A673 (cell line): ENCODE measurements at regions not wholly inside any gene's neighbourhood (a gene's known extent, or its start where the extent isn't known, plus 50 kb on each side); places are given as distances from the start of the nearest gene placed in this dataset.

Source experiments
- BruUV-seq: library from RNA; stranded (reverse); fragments of 400-500 nt; replicated peaks from 2 replicates; lab custom pipeline; 2021; lab: Mats Ljungman, UMichigan
- CTCF ChIA-PET: fragments of 300-600 bp; sonication (Branson Sonifier 250); formaldehyde crosslinking; loops from one replicate; lab custom pipeline; 2022; ENCODE audit warnings: antibody characterized with exemption; lab: Charles Lee
- POLR2A ChIA-PET: fragments of 300-600 bp; sonication (Branson Sonifier 250); formaldehyde crosslinking; loops from one replicate; lab custom pipeline; 2022; ENCODE audit warnings: antibody characterized with exemption; ENCODE audit not compliant: low non-redundant PET; lab: Charles Lee
- DNase-seq: peaks from one replicate; pipeline ENCODE4 v3.0.0-alpha.2; 2015; ENCODE audit warnings: low spot score
- H3K27ac ChIP-seq: fragments of 200-600 bp; sonication (generic); 2 replicates; pipeline ENCODE4 v1.5.1; 2016; ENCODE audit warnings: mixed run types, low read depth, mild to moderate bottlenecking, mixed read lengths, antibody characterized with exemption, low read length; ENCODE audit not compliant: poor library complexity, severe bottlenecking
- H3K27me3 ChIP-seq: fragments of 200-600 bp; sonication (generic); replicated peaks from 2 replicates; pipeline ENCODE4 v1.6.1; 2017; ENCODE audit warnings: mixed run types, low read depth, mild to moderate bottlenecking, mixed read lengths, antibody characterized with exemption, low read length; ENCODE audit not compliant: insufficient read depth, poor library complexity
- H3K36me3 ChIP-seq: fragments of 200-600 bp; sonication (generic); 2 replicates; pipeline ENCODE4 v1.6.1; 2016; ENCODE audit warnings: mixed run types, mild to moderate bottlenecking, mixed read lengths, antibody characterized with exemption, low read length; ENCODE audit not compliant: insufficient read depth, poor library complexity, severe bottlenecking
- H3K4me1 ChIP-seq: fragments of 200-600 bp; sonication (generic); 2 replicates; pipeline ENCODE4 v1.6.1; 2017; ENCODE audit warnings: mixed run types, mild to moderate bottlenecking, mixed read lengths, antibody characterized with exemption, low read length; ENCODE audit not compliant: insufficient read depth, poor library complexity, severe bottlenecking
- H3K4me3 ChIP-seq: fragments of 200-600 bp; sonication (generic); 2 replicates; pipeline ENCODE4 v1.5.1; 2016; ENCODE audit warnings: low read depth, mixed run types, mild to moderate bottlenecking, mixed read lengths, low read length; ENCODE audit not compliant: poor library complexity, severe bottlenecking
- H3K9me3 ChIP-seq: fragments of 200-600 bp; sonication (generic); 2 replicates; pipeline ENCODE4 v1.6.1; 2016; ENCODE audit warnings: mixed run types, low read depth, mild to moderate bottlenecking, mixed read lengths, antibody characterized with exemption, low read length; ENCODE audit not compliant: poor library complexity, severe bottlenecking
- EZH2 ChIP-seq: fragments of 200-600 bp; sonication (generic); IDR thresholded peaks from 2 replicates; pipeline ENCODE4 v1.6.1; 2017; ENCODE audit warnings: borderline replicate concordance, low read depth, mild to moderate bottlenecking, mixed read lengths, antibody characterized with exemption, low read length; ENCODE audit not compliant: poor library complexity, severe bottlenecking
- intact Hi-C: fragments of 100-400 bp; cut with micrococcal nuclease; formaldehyde crosslinking; loops from one replicate; pipeline ENCODE4 v1.10.0; 2022; ENCODE audit not compliant: unreplicated experiment
- TF ChIP-seq, protein P1 (sequence below): fragments of 300-800, 200-600 bp; sonication (generic); conservative IDR thresholded peaks from 2 replicates; pipeline ENCODE4 v1.5.1; 2017; ENCODE audit warnings: low read depth, mild to moderate bottlenecking, antibody characterized with exemption, low read length, moderate library complexity, mixed read lengths

DNA sequence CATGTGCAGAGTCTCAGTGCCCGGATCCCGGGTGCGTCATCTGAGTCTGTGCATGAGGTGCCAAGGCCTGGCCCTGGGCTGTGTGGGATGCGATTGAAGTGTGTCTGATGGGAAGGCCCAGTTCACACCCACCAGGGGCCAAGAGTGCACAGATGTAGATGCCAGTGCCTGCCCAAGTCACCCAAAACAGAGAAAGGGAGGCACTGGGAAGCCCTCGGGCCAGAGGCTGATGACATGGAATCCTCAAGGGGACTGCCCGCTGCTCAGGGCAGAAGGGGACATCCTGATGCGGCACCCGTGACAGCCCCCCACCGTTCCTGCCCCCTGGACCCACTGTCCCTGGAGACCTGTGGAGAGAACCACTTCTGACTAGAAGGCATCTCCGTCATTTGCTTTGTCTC lies 72.2 kb upstream of the ZNF479 start:
- DNase-seq: no peak
- POLR2A ChIA-PET: no interaction called here
- no peak overlapping the region for H3K27ac ChIP-seq
- H3K4me1 ChIP-seq: no peaks in the 10 kb centered on the region
- H3K4me3 ChIP-seq: no peak overlapping the region
- peaks cover 29% of the 10 kb centered on the region for H3K9me3 ChIP-seq
- H3K36me3 ChIP-seq: no peaks in the 10 kb centered on the region
- no TSS peak for BruUV-seq
- CTCF ChIA-PET: no interaction called here
- TF ChIP-seq, protein P1, sequence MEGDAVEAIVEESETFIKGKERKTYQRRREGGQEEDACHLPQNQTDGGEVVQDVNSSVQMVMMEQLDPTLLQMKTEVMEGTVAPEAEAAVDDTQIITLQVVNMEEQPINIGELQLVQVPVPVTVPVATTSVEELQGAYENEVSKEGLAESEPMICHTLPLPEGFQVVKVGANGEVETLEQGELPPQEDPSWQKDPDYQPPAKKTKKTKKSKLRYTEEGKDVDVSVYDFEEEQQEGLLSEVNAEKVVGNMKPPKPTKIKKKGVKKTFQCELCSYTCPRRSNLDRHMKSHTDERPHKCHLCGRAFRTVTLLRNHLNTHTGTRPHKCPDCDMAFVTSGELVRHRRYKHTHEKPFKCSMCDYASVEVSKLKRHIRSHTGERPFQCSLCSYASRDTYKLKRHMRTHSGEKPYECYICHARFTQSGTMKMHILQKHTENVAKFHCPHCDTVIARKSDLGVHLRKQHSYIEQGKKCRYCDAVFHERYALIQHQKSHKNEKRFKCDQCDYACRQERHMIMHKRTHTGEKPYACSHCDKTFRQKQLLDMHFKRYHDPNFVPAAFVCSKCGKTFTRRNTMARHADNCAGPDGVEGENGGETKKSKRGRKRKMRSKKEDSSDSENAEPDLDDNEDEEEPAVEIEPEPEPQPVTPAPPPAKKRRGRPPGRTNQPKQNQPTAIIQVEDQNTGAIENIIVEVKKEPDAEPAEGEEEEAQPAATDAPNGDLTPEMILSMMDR: no peak
- TF ChIP-seq EZH2: no peak
- no peaks in the 10 kb centered on the region for H3K27me3 ChIP-seq
- intact Hi-C loops: no loop called here

DNA sequence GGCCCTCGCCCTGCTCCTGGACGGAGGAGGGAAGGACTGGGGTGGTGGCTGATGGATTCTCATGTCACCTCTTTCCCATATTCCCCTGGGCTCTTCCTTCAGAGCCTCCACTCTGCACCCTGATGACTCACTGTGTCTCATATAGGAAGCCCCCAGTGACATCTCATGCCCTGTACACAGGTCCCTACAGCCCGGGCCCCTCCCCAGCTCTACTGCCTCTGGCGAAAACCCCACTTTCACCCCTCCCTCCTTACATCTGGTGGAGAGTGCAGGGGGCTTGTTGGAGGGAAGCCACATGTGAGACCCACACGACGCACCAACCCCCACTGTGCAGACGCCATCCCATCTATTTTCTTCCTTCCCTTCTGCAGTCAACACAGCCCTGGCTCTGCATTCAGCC lies 72.8 kb upstream of the ZNF479 start:
- Histone ChIP-seq H3K27me3 (no peaks in the 10 kb centered on the region), H3K4me3 (no peak overlapping the region), H3K4me1 (no peaks in the 10 kb centered on the region), H3K9me3 (peaks cover 29% of the 10 kb centered on the region), H3K27ac (no peak overlapping the region), H3K36me3 (no peaks in the 10 kb centered on the region)
- BruUV-seq: no TSS peak
- intact Hi-C loops: no loop called here
- no peak for DNase-seq
- TF ChIP-seq, protein P1: no peak
- TF ChIP-seq EZH2: no peak
- POLR2A ChIA-PET: no interaction called here
- CTCF ChIA-PET: no interaction called here

DNA sequence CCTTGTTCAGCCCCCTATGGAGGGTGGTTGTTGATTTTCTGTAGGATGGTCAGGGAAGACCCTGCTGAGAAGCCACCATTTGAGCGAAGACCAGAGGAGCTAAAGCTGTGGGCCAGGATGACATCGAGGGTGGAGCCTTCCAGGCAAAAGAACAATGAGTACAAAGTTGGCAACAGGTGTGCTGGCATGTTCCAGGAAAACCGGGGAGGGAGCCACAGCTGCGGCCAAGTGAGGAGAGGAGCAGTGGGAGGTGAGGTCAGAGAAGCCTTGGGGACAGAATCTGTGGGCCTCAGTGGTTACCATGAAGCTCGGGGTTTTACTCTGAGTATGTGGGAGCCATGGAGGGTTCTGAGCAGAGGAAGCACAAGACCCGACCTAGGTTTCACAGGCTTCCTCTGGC lies 75.6 kb upstream of the ZNF479 start:
- Histone ChIP-seq H3K4me3 (no peak overlapping the region), H3K4me1 (no peaks in the 10 kb centered on the region), H3K27ac (no peak overlapping the region), H3K27me3 (no peaks in the 10 kb centered on the region), H3K36me3 (no peaks in the 10 kb centered on the region), H3K9me3 (peaks cover 12% of the 10 kb centered on the region)
- BruUV-seq: no TSS peak
- ChIA-PET CTCF (no interaction called here), POLR2A (no interaction called here)
- intact Hi-C loops: no loop called here
- TF ChIP-seq, protein P1: no peak
- no peak for TF ChIP-seq EZH2
- DNase-seq: no peak
